SK-N-SH (cell line): ENCODE measurements at regions not wholly inside any gene's neighbourhood (a gene's known extent, or its start where the extent isn't known, plus 50 kb on each side); places are given as distances from the start of the nearest gene placed in this dataset.

ENCODE experiments used
- CTCF ChIA-PET: fragments of 300-600, 350-600 bp; formaldehyde crosslinking; extraction: SDS; loops from one replicate; lab custom pipeline; 2021; lab: Yijun Ruan, JAX
- POLR2A ChIA-PET: fragments of 350-600 bp; sonication (Branson Sonifier 250); formaldehyde crosslinking; extraction: SDS; loops from one replicate; lab custom pipeline; 2020; ENCODE audit warnings: antibody characterized with exemption, inconsistent platforms; lab: Yijun Ruan, JAX
- DNase-seq: peaks from one replicate; pipeline ENCODE4 v3.0.0; 2012
- H2AFZ ChIP-seq: fragments of 200-600 bp; sonication (generic); 2 replicates; pipeline ENCODE4 v1.8.1; 2016; ENCODE audit warnings: antibody characterized with exemption, mild to moderate bottlenecking, low read depth
- H3F3A ChIP-seq: fragments of 200-600 bp; sonication (generic); replicated peaks from 2 replicates; pipeline ENCODE3; 2016; ENCODE audit warnings: antibody characterized with exemption, mild to moderate bottlenecking; ENCODE audit not compliant: insufficient read depth
- H3K27ac ChIP-seq, 2 experiments: fragments of 200-500 bp in 1 of 2; fragments of 200-600 bp in 1 of 2; sonication (Bioruptor generic) in 1 of 2; sonication (generic), shearing (Covaris generic) in 1 of 2; 2 replicates each; pipeline versions ENCODE4 v1.5.1 to v1.6.1; 2014 to 2016; ENCODE audit warnings: low read depth in 2 of 2, inconsistent platforms in 1 of 2, low read length in 1 of 2, mild to moderate bottlenecking in 1 of 2, mixed read lengths in 1 of 2
- H3K27me3 ChIP-seq: fragments of 200-600 bp; sonication (generic), shearing (Covaris generic); 2 replicates; pipeline ENCODE4 v1.6.1; 2016; ENCODE audit warnings: mixed run types; ENCODE audit not compliant: insufficient read depth
- H3K36me3 ChIP-seq, 2 experiments: fragments of 200-500 bp in 1 of 2; fragments of 200-600 bp in 1 of 2; sonication (Bioruptor generic) in 1 of 2; sonication (generic) in 1 of 2; replicated peaks in 1 of 2; 2 replicates each; pipeline versions ENCODE3 to v1.5.1; 2014 to 2016; ENCODE audit warnings: low read length in 1 of 2, mild to moderate bottlenecking in 1 of 2; ENCODE audit not compliant: insufficient read depth in 2 of 2, control insufficient read depth in 1 of 2
- H3K4me1 ChIP-seq, 2 experiments: fragments of 200-500 bp in 1 of 2; fragments of 200-600 bp in 1 of 2; sonication (Bioruptor generic) in 1 of 2; sonication (generic), shearing (Covaris generic) in 1 of 2; 2 replicates each; pipeline versions ENCODE4 v1.5.1 to v1.6.1; 2014 to 2016; ENCODE audit warnings: low read depth in 1 of 2, low read length in 1 of 2, mixed run types in 1 of 2; ENCODE audit not compliant: insufficient read depth in 2 of 2, control insufficient read depth in 1 of 2
- H3K4me2 ChIP-seq: fragments of 200-600 bp; sonication (generic), shearing (Covaris generic); 2 replicates; pipeline ENCODE4 v1.6.1; 2017; ENCODE audit warnings: mixed run types
- H3K4me3 ChIP-seq, 2 experiments: fragments of 200-500 bp in 1 of 2; fragments of 200-600 bp in 1 of 2; sonication (Bioruptor generic) in 1 of 2; sonication (generic), shearing (Covaris generic) in 1 of 2; 2 replicates each; pipeline versions ENCODE4 v1.5.1 to v1.8.1; 2014 to 2016; ENCODE audit warnings: low read depth in 2 of 2, inconsistent platforms in 1 of 2, low read length in 1 of 2, mild to moderate bottlenecking in 1 of 2, mixed read lengths in 1 of 2, moderate library complexity in 1 of 2
- H3K79me2 ChIP-seq: fragments of 200-600 bp; sonication (generic); 2 replicates; pipeline ENCODE4 v1.8.1; 2017; ENCODE audit warnings: mild to moderate bottlenecking; ENCODE audit not compliant: insufficient read depth
- H3K9ac ChIP-seq: fragments of 200-600 bp; sonication (generic); 2 replicates; pipeline ENCODE4 v1.6.1; 2017; ENCODE audit warnings: mixed run types
- H3K9me2 ChIP-seq: fragments of 200-600 bp; sonication (generic); 2 replicates; pipeline ENCODE4 v1.6.1; 2017; ENCODE audit warnings: mixed run types
- H3K9me3 ChIP-seq: fragments of 200-600 bp; sonication (generic); 2 replicates; pipeline ENCODE4 v1.6.1; 2017; ENCODE audit warnings: mixed run types, mild to moderate bottlenecking, moderate library complexity
- H4K20me1 ChIP-seq: fragments of 200-600 bp; sonication (generic); 2 replicates; pipeline ENCODE4 v1.6.1; 2017; ENCODE audit warnings: mild to moderate bottlenecking, mixed run types; ENCODE audit not compliant: insufficient read depth
- CHD2 ChIP-seq: fragments of 150-350 bp; IDR thresholded peaks from 2 replicates; pipeline ENCODE4 v1.6.1; 2018; ENCODE audit warnings: low read length; ENCODE audit not compliant: partially characterized antibody
- EP300 ChIP-seq, 2 experiments: IDR thresholded peaks; 2 replicates each; pipeline versions ENCODE4 v1.4.0 to v1.6.1; 2012; ENCODE audit warnings: borderline replicate concordance in 1 of 2, low read depth in 1 of 2, low read length in 1 of 2
- FOXJ3 ChIP-seq: sonication (generic); formaldehyde crosslinking; IDR thresholded peaks from 2 replicates; pipeline ENCODE4 v1.5.1; 2020; ENCODE audit warnings: mild to moderate bottlenecking, missing genetic modification reagents
- GABPA ChIP-seq: IDR thresholded peaks from 2 replicates; pipeline ENCODE4 v1.4.0; 2012; ENCODE audit warnings: low read depth, mild to moderate bottlenecking
- IRF3 ChIP-seq: fragments of 150-350 bp; IDR thresholded peaks from 2 replicates; pipeline ENCODE4 v1.6.1; 2016; ENCODE audit warnings: mild to moderate bottlenecking, low read depth, low read length
- MAX ChIP-seq: IDR thresholded peaks from 2 replicates; pipeline ENCODE4 v1.4.0; 2012; ENCODE audit warnings: low read depth
- NRF1 ChIP-seq: IDR thresholded peaks from 2 replicates; pipeline ENCODE4 v1.6.1; 2012; ENCODE audit warnings: low read depth, mild to moderate bottlenecking, low read length
- POLR2AphosphoS5 ChIP-seq: IDR thresholded peaks from 2 replicates; pipeline ENCODE4 v1.6.1; 2012; ENCODE audit warnings: low read depth, low read length
- RAD21 ChIP-seq: IDR thresholded peaks from 2 replicates; pipeline ENCODE4 v1.6.1; 2012; ENCODE audit warnings: mild to moderate bottlenecking, low read length
- RCOR1 ChIP-seq: fragments of 150-350 bp; IDR thresholded peaks from 2 replicates; pipeline ENCODE4 v1.6.1; 2017; ENCODE audit warnings: antibody characterized with exemption, low read length
- RFX5 ChIP-seq: IDR thresholded peaks from 2 replicates; pipeline ENCODE4 v1.6.1; 2012; ENCODE audit warnings: mild to moderate bottlenecking, improper control_type of control experiment, low read length
- RXRA ChIP-seq: IDR thresholded peaks from 2 replicates; pipeline ENCODE4 v1.4.0; 2012; ENCODE audit warnings: low read depth, mild to moderate bottlenecking, borderline replicate concordance
- SMC3 ChIP-seq: IDR thresholded peaks from 2 replicates; pipeline ENCODE4 v1.6.1; 2012; ENCODE audit warnings: low read depth, low read length, improper control_type of control experiment
- TCF12 ChIP-seq: IDR thresholded peaks from 2 replicates; pipeline ENCODE4 v1.4.0; 2012
- ZBTB33 ChIP-seq: IDR thresholded peaks from 2 replicates; pipeline ENCODE4 v1.4.0; 2012; ENCODE audit warnings: low read depth, borderline replicate concordance
- WGBS: methylation state at CpG from one replicate; pipeline ENCODE4 v1.1.6; 2017; ENCODE audit warnings: low lambda C conversion rate; 5-methylcytosine and 5-hydroxymethylcytosine counted together

GRCh38 chr2:196263181-196263747, 91.9 kb upstream of the STK17B start:
- Histone ChIP-seq H3K9me2 (no peaks in the 10 kb centered on the region), H3K4me1 (peaks cover 19 to 58% of the 10 kb centered on the region in 2 experiments), H4K20me1 (no peaks in the 10 kb centered on the region), H3K9ac (peak overlapping the region; percentile 56; the same call in 1 of the 2 replicates), H2AFZ (no peak overlapping the region), H3K27ac (peak overlapping the region; percentile 60 to 99), H3K79me2 (peaks cover 55% of the 10 kb centered on the region), H3K36me3 (peaks cover 0 to 56% of the 10 kb centered on the region in 2 experiments), H3K4me2 (peak overlapping the region; percentile 25; the same call in 1 of the 2 replicates), H3K9me3 (no peaks in the 10 kb centered on the region), H3F3A (peaks cover 79% of the 10 kb centered on the region), H3K4me3 (no peak overlapping the region), H3K27me3 (no peaks in the 10 kb centered on the region)
- CTCF ChIA-PET: interaction anchor here (3.7 kb wide), 1 partner anchor 184 kb away, joined by 15 read pairs; no protein-coding TSS in a partner anchor
- POLR2A ChIA-PET: no interaction called here
- no peak for DNase-seq
- TF ChIP-seq MAX: no peak
- TF ChIP-seq SMC3: no peak
- no peak for TF ChIP-seq ZBTB33
- 0 out of 2 replicates have a peak, but pooled peaks have one; percentile 9 for TF ChIP-seq TCF12
- 0 out of 4 replicates have a peak, but pooled peaks of 1 of the 2 experiments have one; percentile 4 for TF ChIP-seq EP300 (IDR thresholded peaks at IDR 0.05; ENCODE audit: borderline replicate concordance in 1 of 2, low read depth in 1 of 2, low read length in 1 of 2)
- WGBS: 35% methylated on average over 8 of the region's 8 CpGs

GRCh38 chr2:196266351-196266750, 95.0 kb upstream of the STK17B start:
- peaks cover 2 to 71% of the 10 kb centered on the region in 2 experiments for H3K36me3 ChIP-seq
- H3K27ac ChIP-seq: peak overlapping the region; percentile 40 to 99; a peak in 3 of 4 replicates
- no peaks in the 10 kb centered on the region for H3K27me3 ChIP-seq
- H3K4me2 ChIP-seq: no peak overlapping the region
- peaks cover 11 to 50% of the 10 kb centered on the region in 2 experiments for H3K4me1 ChIP-seq
- no peak for DNase-seq
- peaks cover 63% of the 10 kb centered on the region for H3K79me2 ChIP-seq
- no peaks in the 10 kb centered on the region for H4K20me1 ChIP-seq
- no peak overlapping the region for H2AFZ ChIP-seq
- no peak for TF ChIP-seq POLR2AphosphoS5
- TF ChIP-seq FOXJ3 (CRISPR knock-in tag): no peak
- no peak for TF ChIP-seq RXRA
- TF ChIP-seq NRF1: no peak
- TF ChIP-seq RAD21: no peak
- TF ChIP-seq CHD2: no peak
- no peak for TF ChIP-seq RFX5
- TF ChIP-seq GABPA: no peak
- TF ChIP-seq RCOR1: no peak
- TF ChIP-seq IRF3: no peak
- no peak for TF ChIP-seq ZBTB33
- H3K9me3 ChIP-seq: no peaks in the 10 kb centered on the region
- CTCF ChIA-PET: interaction anchor here (1.2 to 2.4 kb wide), 3 partner anchors 10 to 188 kb away, joined by 3 to 9 read pairs (median 3); no protein-coding TSS in a partner anchor
- no peaks in the 10 kb centered on the region for H3K9me2 ChIP-seq
- POLR2A ChIA-PET: no interaction called here
- H3K9ac ChIP-seq: peak overlapping the region; percentile 47; the same call in 1 of the 2 replicates
- peaks cover 79% of the 10 kb centered on the region for H3F3A ChIP-seq
- no peak overlapping the region for H3K4me3 ChIP-seq
